ENCODE measurements at regions not wholly inside any gene's neighbourhood (a gene's known extent, or its start where the extent isn't known, plus 50 kb on each side); places are given as distances from the start of the nearest gene placed in this dataset.

GRCh38 chr9:95771556-95772246 is 103.8 kb upstream of the ERCC6L2 start:
- H3K4me1 ChIP-seq (ENCODE audit: control insufficient read depth in 1 of 2, insufficient read depth in 2 of 2, low read length in 2 of 2): no peaks in the 10 kb centered on the region
- H3K4me2 ChIP-seq (replicated peaks; ENCODE audit: extremely low read depth, low read length, poor library complexity, severe bottlenecking): no peak overlapping the region
- no peaks in the 10 kb centered on the region for H3K36me3 ChIP-seq (replicated peaks in 1 of 2; ENCODE audit: control insufficient read depth in 1 of 2, insufficient read depth in 2 of 2, low read length in 2 of 2)
- H3K9me3 Mint-ChIP-seq: peaks cover 0 to 2% (median 0%) of the 10 kb centered on the region in 7 donors
- no peak overlapping the region for H3K4me3 ChIP-seq (replicated peaks in 1 of 3; ENCODE audit: low read depth in 2 of 3, low read length in 3 of 3)
- no peaks in the 10 kb centered on the region for H3K4me1 Mint-ChIP-seq
- H3K9me3 ChIP-seq (replicated peaks in 1 of 2; ENCODE audit: control insufficient read depth in 1 of 2, insufficient read depth in 1 of 2, low read length in 2 of 2): no peaks in the 10 kb centered on the region
- no peak for TF ChIP-seq CTCF (IDR thresholded peaks at IDR 0.05)
- 36% methylated on average over 9 of the region's 20 CpGs for WGBS (ENCODE audit: insufficient coverage)
- H3K36me3 Mint-ChIP-seq: no peaks in the 10 kb centered on the region
- H3K4me3 Mint-ChIP-seq: no peak overlapping the region
- H2AFZ ChIP-seq (ENCODE audit: insufficient read depth, low read depth, low read length, poor library complexity, severe bottlenecking): no peak overlapping the region
- no peaks in the 10 kb centered on the region for H4K20me1 ChIP-seq (ENCODE audit: insufficient read depth, low read length)
- no peak for DNase-seq
- intact Hi-C loops (cut with micrococcal nuclease): no loop called here
- H3K27ac Mint-ChIP-seq: no peak overlapping the region
- peaks cover 35 to 44% (median 39%) of the 10 kb centered on the region in 3 donors for H3K27me3 Mint-ChIP-seq (ENCODE audit: low read depth in 3 of 3)
- H3K79me2 ChIP-seq (ENCODE audit: insufficient read depth, low read length): no peaks in the 10 kb centered on the region
- peaks cover 6 to 39% of the 10 kb centered on the region in 2 donors for H3K27me3 ChIP-seq (ENCODE audit: control insufficient read depth in 2 of 2, insufficient read depth in 2 of 2, low read length in 2 of 2)
- no peak overlapping the region for H3K27ac ChIP-seq (ENCODE audit: low read depth in 1 of 2, low read length in 2 of 2)
- no peak overlapping the region for H3K9ac ChIP-seq (ENCODE audit: insufficient read depth, low read length, poor library complexity, severe bottlenecking)

- intact Hi-C loops (cut with micrococcal nuclease): no loop called here
- DNase-seq: no peak
- Mint-ChIP-seq H3K27me3 (ENCODE audit: low read depth in 3 of 3) (peaks cover 34 to 44% (median 39%) of the 10 kb centered on the region in 3 donors), H3K4me1 (no peaks in the 10 kb centered on the region), H3K27ac (no peak overlapping the region), H3K9me3 (peaks cover 0 to 2% (median 0%) of the 10 kb centered on the region in 7 donors), H3K4me3 (peak overlapping the region in 1 of 2 donors; percentile 28), H3K36me3 (no peaks in the 10 kb centered on the region)
- Histone ChIP-seq H3K4me1 (ENCODE audit: control insufficient read depth in 1 of 2, insufficient read depth in 2 of 2, low read length in 2 of 2) (no peaks in the 10 kb centered on the region), H2AFZ (ENCODE audit: insufficient read depth, low read depth, low read length, poor library complexity, severe bottlenecking) (no peak overlapping the region), H3K4me2 (replicated peaks; ENCODE audit: extremely low read depth, low read length, poor library complexity, severe bottlenecking) (no peak overlapping the region), H3K79me2 (ENCODE audit: insufficient read depth, low read length) (no peaks in the 10 kb centered on the region), H3K9me3 (replicated peaks in 1 of 2; ENCODE audit: control insufficient read depth in 1 of 2, insufficient read depth in 1 of 2, low read length in 2 of 2) (no peaks in the 10 kb centered on the region), H3K27me3 (ENCODE audit: control insufficient read depth in 2 of 2, insufficient read depth in 2 of 2, low read length in 2 of 2) (peaks cover 6 to 39% of the 10 kb centered on the region in 2 donors), H3K4me3 (replicated peaks in 1 of 3; ENCODE audit: low read depth in 2 of 3, low read length in 3 of 3) (no peak overlapping the region), H3K27ac (ENCODE audit: low read depth in 1 of 2, low read length in 2 of 2) (no peak overlapping the region), H4K20me1 (ENCODE audit: insufficient read depth, low read length) (no peaks in the 10 kb centered on the region), H3K36me3 (replicated peaks in 1 of 2; ENCODE audit: control insufficient read depth in 1 of 2, insufficient read depth in 2 of 2, low read length in 2 of 2) (no peaks in the 10 kb centered on the region), H3K9ac (ENCODE audit: insufficient read depth, low read length, poor library complexity, severe bottlenecking) (no peak overlapping the region)
- 60% methylated on average over 1 of the region's 7 CpGs for WGBS (ENCODE audit: insufficient coverage)
- no peak for TF ChIP-seq CTCF (IDR thresholded peaks at IDR 0.05)
These were observed 104.8 kb upstream of the ERCC6L2 start for GRCh38 chr9:95770653-95771131.
